ENCODE measurements at regions not wholly inside any gene's neighbourhood (a gene's known extent, or its start where the extent isn't known, plus 50 kb on each side); places are given as distances from the start of the nearest gene placed in this dataset.

DNA sequence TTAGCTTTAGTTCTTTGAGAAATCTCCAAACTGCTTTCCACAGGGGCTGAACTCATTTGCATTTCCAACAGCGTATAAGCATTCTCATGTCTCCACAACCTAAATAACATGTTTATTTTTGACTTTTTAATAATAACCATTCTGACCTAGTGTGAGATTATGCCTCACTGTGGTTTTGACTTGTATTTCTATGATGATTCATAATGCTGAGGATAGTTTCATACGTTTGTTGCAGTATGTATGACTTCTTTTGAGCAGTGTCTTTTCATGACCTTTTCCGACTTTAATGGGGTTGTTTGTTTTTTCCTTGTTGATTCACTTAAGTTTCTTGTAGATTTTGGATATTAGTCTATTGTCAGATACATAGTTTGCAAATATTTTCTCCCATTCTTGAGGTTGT lies 1833.0 kb upstream of the PCDH10 start:
- TF ChIP-seq, protein P1, sequence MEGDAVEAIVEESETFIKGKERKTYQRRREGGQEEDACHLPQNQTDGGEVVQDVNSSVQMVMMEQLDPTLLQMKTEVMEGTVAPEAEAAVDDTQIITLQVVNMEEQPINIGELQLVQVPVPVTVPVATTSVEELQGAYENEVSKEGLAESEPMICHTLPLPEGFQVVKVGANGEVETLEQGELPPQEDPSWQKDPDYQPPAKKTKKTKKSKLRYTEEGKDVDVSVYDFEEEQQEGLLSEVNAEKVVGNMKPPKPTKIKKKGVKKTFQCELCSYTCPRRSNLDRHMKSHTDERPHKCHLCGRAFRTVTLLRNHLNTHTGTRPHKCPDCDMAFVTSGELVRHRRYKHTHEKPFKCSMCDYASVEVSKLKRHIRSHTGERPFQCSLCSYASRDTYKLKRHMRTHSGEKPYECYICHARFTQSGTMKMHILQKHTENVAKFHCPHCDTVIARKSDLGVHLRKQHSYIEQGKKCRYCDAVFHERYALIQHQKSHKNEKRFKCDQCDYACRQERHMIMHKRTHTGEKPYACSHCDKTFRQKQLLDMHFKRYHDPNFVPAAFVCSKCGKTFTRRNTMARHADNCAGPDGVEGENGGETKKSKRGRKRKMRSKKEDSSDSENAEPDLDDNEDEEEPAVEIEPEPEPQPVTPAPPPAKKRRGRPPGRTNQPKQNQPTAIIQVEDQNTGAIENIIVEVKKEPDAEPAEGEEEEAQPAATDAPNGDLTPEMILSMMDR (conservative IDR thresholded peaks at IDR 0.05 in 1 of 2, IDR thresholded peaks at IDR 0.05 in 1 of 2; ENCODE audit: low read depth in 1 of 2, low read length in 2 of 2): no peak
- TF ChIP-seq EZH2 (IDR thresholded peaks at IDR 0.05; ENCODE audit: low read length, missing control alignments): no peak

Data from fibroblast of lung (primary cell).